Neural cell (in vitro differentiated cells): ENCODE measurements at regions not wholly inside any gene's neighbourhood (a gene's known extent, or its start where the extent isn't known, plus 50 kb on each side); places are given as distances from the start of the nearest gene placed in this dataset.

Experiments
- H2AFZ ChIP-seq: fragments of 200-600, 300-800 bp; sonication (generic), shearing (Covaris generic); 2 replicates; pipeline ENCODE4 v1.6.0; 2014; ENCODE audit warnings: low read depth, mild to moderate bottlenecking, antibody characterized with exemption, low read length, moderate library complexity
- H3F3A ChIP-seq: fragments of 200-600 bp; shearing (Covaris generic); 2 replicates; pipeline ENCODE4 v1.6.1; 2016; ENCODE audit warnings: mild to moderate bottlenecking, moderate library complexity, mixed read lengths, antibody characterized with exemption, low read length; ENCODE audit not compliant: insufficient read depth, poor library complexity, severe bottlenecking
- H3K27ac ChIP-seq: fragments of 200-600, 300-800 bp; sonication (generic), shearing (Covaris generic); 2 replicates; pipeline ENCODE4 v1.5.1; 2014; ENCODE audit warnings: mild to moderate bottlenecking, low read length, moderate library complexity
- H3K27me3 ChIP-seq: fragments of 300-800, 200-600 bp; sonication (generic), shearing (Covaris generic); 2 replicates; pipeline ENCODE4 v1.6.0; 2014; ENCODE audit warnings: mild to moderate bottlenecking, low read depth, low read length, moderate library complexity; ENCODE audit not compliant: insufficient read depth
- H3K36me3 ChIP-seq: fragments of 300-800, 200-600 bp; sonication (generic), shearing (Covaris generic); 2 replicates; pipeline ENCODE4 v1.5.1; 2014; ENCODE audit warnings: mild to moderate bottlenecking, antibody characterized with exemption, low read length, moderate library complexity; ENCODE audit not compliant: insufficient read depth
- H3K4me2 ChIP-seq: fragments of 300-800, 200-600 bp; sonication (generic), shearing (Covaris generic); 2 replicates; pipeline ENCODE4 v1.6.0; 2014; ENCODE audit warnings: mild to moderate bottlenecking, low read length
- H3K4me3 ChIP-seq: fragments of 300-800, 200-600 bp; sonication (generic), shearing (Covaris generic); 2 replicates; pipeline ENCODE4 v1.5.1; 2014; ENCODE audit warnings: mild to moderate bottlenecking, low read length, moderate library complexity
- H3K79me2 ChIP-seq: fragments of 200-600 bp; shearing (Covaris generic); replicated peaks from 2 replicates; pipeline ENCODE4 v1.6.0; 2014; ENCODE audit warnings: mild to moderate bottlenecking, low read length, moderate library complexity; ENCODE audit not compliant: insufficient read depth
- H3K9ac ChIP-seq: fragments of 300-800, 200-600 bp; sonication (generic), shearing (Covaris generic); 2 replicates; pipeline ENCODE4 v1.6.1; 2016; ENCODE audit warnings: mild to moderate bottlenecking, low read length, mixed read lengths
- H3K9me2 ChIP-seq: fragments of 200-600 bp; shearing (Covaris generic); 2 replicates; pipeline ENCODE4 v1.6.1; 2016; ENCODE audit warnings: mild to moderate bottlenecking, low read length, mixed read lengths; ENCODE audit not compliant: insufficient read depth
- H3K9me3 ChIP-seq: fragments of 200-600, 300-800 bp; sonication (generic), shearing (Covaris generic); 2 replicates; pipeline ENCODE4 v1.6.1; 2016; ENCODE audit warnings: mild to moderate bottlenecking, mixed run types, low read length, moderate library complexity, mixed read lengths
- H4K20me1 ChIP-seq: fragments of 200-600 bp; shearing (Covaris generic); 2 replicates; pipeline ENCODE4 v1.6.1; 2016; ENCODE audit warnings: mild to moderate bottlenecking, mixed run types; ENCODE audit not compliant: insufficient read depth
- CTCF ChIP-seq: fragments of 450-650 bp; IDR thresholded peaks from 2 replicates; pipeline ENCODE4 v1.5.1; 2014; ENCODE audit warnings: antibody characterized with exemption, mild to moderate bottlenecking, moderate library complexity; ENCODE audit not compliant: poor library complexity, severe bottlenecking
- EP300 ChIP-seq: fragments of 450-650 bp; conservative IDR thresholded peaks from 2 replicates; pipeline ENCODE4 v1.6.1; 2014; ENCODE audit warnings: antibody characterized with exemption, mild to moderate bottlenecking, moderate library complexity; ENCODE audit not compliant: poor library complexity, severe bottlenecking
- EZH2 ChIP-seq: fragments of 200-600, 300-800 bp; shearing (Covaris generic), sonication (generic); IDR thresholded peaks from 2 replicates; pipeline ENCODE4 v1.6.1; 2014; ENCODE audit warnings: antibody characterized with exemption, low read length, borderline replicate concordance, mild to moderate bottlenecking; ENCODE audit not compliant: insufficient read depth, poor library complexity, severe bottlenecking
- MXI1 ChIP-seq: fragments of 450-650 bp; conservative IDR thresholded peaks from 2 replicates; pipeline ENCODE4 v1.6.1; 2014; ENCODE audit warnings: antibody characterized with exemption, mild to moderate bottlenecking; ENCODE audit not compliant: poor library complexity, severe bottlenecking
- POLR2AphosphoS5 ChIP-seq: IDR thresholded peaks from 2 replicates; pipeline ENCODE4 v1.6.1; 2012
- RAD21 ChIP-seq: fragments of 450-650 bp; conservative IDR thresholded peaks from 2 replicates; pipeline ENCODE4 v1.6.1; 2014; ENCODE audit warnings: antibody characterized with exemption, mild to moderate bottlenecking, moderate library complexity
- SMC3 ChIP-seq: fragments of 450-650 bp; conservative IDR thresholded peaks from 2 replicates; pipeline ENCODE4 v1.6.1; 2014; ENCODE audit warnings: antibody characterized with exemption, mild to moderate bottlenecking, moderate library complexity; ENCODE audit not compliant: poor library complexity
- TAF1 ChIP-seq: IDR thresholded peaks from 2 replicates; pipeline ENCODE4 v1.6.1; 2012; ENCODE audit warnings: low read depth
- TF ChIP-seq, protein P1 (sequence below): IDR thresholded peaks from 2 replicates; pipeline ENCODE4 v1.6.1; 2012; ENCODE audit warnings: borderline replicate concordance

GRCh38 chr10:64098994-64099393, 577.8 kb downstream of the REEP3 start:
- Histone ChIP-seq H3F3A (no peaks in the 10 kb centered on the region), H4K20me1 (no peaks in the 10 kb centered on the region), H3K36me3 (no peaks in the 10 kb centered on the region), H3K79me2 (no peaks in the 10 kb centered on the region), H3K4me2 (no peak overlapping the region), H3K9me3 (no peaks in the 10 kb centered on the region), H2AFZ (no peak overlapping the region), H3K27ac (no peak overlapping the region), H3K4me3 (no peak overlapping the region), H3K9ac (no peak overlapping the region), H3K27me3 (no peaks in the 10 kb centered on the region), H3K9me2 (no peaks in the 10 kb centered on the region)
- no peak for TF ChIP-seq RAD21
- no peak for TF ChIP-seq EZH2
- no peak for TF ChIP-seq MXI1
- no peak for TF ChIP-seq SMC3
- no peak for TF ChIP-seq POLR2AphosphoS5
- no peak for TF ChIP-seq TAF1

DNA sequence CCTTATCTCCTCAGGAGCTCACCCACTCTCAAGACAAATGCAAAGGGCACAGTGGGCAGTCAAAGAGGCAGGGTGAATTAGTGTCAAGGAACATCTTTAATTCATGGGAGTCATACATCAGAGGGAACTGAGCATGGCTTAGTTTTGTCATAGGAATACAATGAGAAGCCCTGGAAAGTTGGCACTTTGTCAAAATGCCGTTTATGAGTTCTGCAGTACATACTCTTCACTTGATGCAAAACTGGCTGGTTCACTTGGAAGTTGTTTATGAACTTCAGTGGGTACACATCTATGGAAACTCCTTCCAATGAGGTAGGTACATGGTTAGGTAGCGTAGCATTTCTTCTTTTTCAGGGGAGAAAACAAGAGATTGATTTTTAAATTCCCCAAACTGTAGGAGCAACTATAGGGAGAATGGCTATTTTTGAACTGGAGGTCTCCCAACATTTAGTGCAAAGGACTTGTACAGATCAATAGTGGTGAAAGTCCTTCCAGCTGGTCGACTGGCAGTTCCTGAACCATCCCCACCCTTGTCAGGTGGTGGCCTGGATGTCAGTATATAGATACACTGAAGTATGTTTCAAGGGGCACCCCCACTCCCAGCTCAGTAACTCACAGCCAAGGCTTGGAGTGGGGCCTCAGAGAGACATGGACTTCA, 580.5 kb downstream of the REEP3 start:
- TF ChIP-seq POLR2AphosphoS5 = no peak
- TF ChIP-seq MXI1 = no peak
- TF ChIP-seq, protein P1, sequence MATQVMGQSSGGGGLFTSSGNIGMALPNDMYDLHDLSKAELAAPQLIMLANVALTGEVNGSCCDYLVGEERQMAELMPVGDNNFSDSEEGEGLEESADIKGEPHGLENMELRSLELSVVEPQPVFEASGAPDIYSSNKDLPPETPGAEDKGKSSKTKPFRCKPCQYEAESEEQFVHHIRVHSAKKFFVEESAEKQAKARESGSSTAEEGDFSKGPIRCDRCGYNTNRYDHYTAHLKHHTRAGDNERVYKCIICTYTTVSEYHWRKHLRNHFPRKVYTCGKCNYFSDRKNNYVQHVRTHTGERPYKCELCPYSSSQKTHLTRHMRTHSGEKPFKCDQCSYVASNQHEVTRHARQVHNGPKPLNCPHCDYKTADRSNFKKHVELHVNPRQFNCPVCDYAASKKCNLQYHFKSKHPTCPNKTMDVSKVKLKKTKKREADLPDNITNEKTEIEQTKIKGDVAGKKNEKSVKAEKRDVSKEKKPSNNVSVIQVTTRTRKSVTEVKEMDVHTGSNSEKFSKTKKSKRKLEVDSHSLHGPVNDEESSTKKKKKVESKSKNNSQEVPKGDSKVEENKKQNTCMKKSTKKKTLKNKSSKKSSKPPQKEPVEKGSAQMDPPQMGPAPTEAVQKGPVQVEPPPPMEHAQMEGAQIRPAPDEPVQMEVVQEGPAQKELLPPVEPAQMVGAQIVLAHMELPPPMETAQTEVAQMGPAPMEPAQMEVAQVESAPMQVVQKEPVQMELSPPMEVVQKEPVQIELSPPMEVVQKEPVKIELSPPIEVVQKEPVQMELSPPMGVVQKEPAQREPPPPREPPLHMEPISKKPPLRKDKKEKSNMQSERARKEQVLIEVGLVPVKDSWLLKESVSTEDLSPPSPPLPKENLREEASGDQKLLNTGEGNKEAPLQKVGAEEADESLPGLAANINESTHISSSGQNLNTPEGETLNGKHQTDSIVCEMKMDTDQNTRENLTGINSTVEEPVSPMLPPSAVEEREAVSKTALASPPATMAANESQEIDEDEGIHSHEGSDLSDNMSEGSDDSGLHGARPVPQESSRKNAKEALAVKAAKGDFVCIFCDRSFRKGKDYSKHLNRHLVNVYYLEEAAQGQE = no peak
- TF ChIP-seq EP300 = no peak
- no peak for TF ChIP-seq SMC3
- TF ChIP-seq EZH2 = no peak
- TF ChIP-seq TAF1 = no peak
- no peak for TF ChIP-seq RAD21
- TF ChIP-seq CTCF = no peak
- no peak overlapping the region for H3K9ac ChIP-seq
- H3K36me3 ChIP-seq = no peaks in the 10 kb centered on the region
- no peak overlapping the region for H3K4me3 ChIP-seq
- H3F3A ChIP-seq = no peaks in the 10 kb centered on the region
- H2AFZ ChIP-seq = no peak overlapping the region
- no peaks in the 10 kb centered on the region for H3K79me2 ChIP-seq
- H4K20me1 ChIP-seq = no peaks in the 10 kb centered on the region
- no peaks in the 10 kb centered on the region for H3K9me3 ChIP-seq
- no peaks in the 10 kb centered on the region for H3K9me2 ChIP-seq
- no peaks in the 10 kb centered on the region for H3K27me3 ChIP-seq
- no peak overlapping the region for H3K27ac ChIP-seq
- H3K4me2 ChIP-seq = no peak overlapping the region
